ENCODE measurements at regions not wholly inside any gene's neighbourhood (a gene's known extent, or its start where the extent isn't known, plus 50 kb on each side); places are given as distances from the start of the nearest gene placed in this dataset.

GRCh38 chr3:35194666-35195065, 444.7 kb upstream of the ARPP21 start:
- DNase-seq (ENCODE audit: low spot score in 2 of 2): no peak
- TF ChIP-seq, protein P1, sequence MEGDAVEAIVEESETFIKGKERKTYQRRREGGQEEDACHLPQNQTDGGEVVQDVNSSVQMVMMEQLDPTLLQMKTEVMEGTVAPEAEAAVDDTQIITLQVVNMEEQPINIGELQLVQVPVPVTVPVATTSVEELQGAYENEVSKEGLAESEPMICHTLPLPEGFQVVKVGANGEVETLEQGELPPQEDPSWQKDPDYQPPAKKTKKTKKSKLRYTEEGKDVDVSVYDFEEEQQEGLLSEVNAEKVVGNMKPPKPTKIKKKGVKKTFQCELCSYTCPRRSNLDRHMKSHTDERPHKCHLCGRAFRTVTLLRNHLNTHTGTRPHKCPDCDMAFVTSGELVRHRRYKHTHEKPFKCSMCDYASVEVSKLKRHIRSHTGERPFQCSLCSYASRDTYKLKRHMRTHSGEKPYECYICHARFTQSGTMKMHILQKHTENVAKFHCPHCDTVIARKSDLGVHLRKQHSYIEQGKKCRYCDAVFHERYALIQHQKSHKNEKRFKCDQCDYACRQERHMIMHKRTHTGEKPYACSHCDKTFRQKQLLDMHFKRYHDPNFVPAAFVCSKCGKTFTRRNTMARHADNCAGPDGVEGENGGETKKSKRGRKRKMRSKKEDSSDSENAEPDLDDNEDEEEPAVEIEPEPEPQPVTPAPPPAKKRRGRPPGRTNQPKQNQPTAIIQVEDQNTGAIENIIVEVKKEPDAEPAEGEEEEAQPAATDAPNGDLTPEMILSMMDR (IDR thresholded peaks at IDR 0.05): no peak
- intact Hi-C loops (cut with DNase I): no loop called here
- H3K27me3 ChIP-seq: no peaks in the 10 kb centered on the region
- H3K36me3 ChIP-seq: no peaks in the 10 kb centered on the region
- H3K4me3 ChIP-seq: no peak overlapping the region
- H3K4me1 ChIP-seq: no peaks in the 10 kb centered on the region
- no peak overlapping the region for H3K27ac ChIP-seq
- no peaks in the 10 kb centered on the region for H3K9me3 ChIP-seq

DNA sequence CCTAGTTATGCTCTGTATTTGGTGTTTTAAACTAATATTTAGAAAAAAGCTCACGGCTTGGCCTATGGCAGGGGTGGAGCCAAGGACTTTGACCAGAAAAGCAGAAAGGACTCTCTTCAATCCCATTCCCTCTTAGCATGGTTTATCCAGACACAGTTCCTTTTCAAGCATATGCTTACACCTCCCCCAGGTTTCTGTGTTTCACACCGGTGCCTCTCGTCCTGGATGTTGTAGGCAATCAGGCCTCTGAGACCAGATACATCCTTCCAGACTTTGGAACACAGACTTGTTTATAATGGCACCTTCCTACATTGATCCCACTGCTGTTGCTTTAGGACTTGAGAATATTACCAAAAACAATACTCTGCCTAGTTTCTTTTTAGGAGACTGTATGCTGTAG, 440.5 kb upstream of the ARPP21 start:
- Histone ChIP-seq H3K27me3 (no peaks in the 10 kb centered on the region), H3K27ac (no peak overlapping the region), H3K9me3 (no peaks in the 10 kb centered on the region), H3K4me3 (no peak overlapping the region), H3K4me1 (no peaks in the 10 kb centered on the region), H3K36me3 (no peaks in the 10 kb centered on the region)
- TF ChIP-seq, protein P1 (IDR thresholded peaks at IDR 0.05): no peak
- no peak for DNase-seq (ENCODE audit: low spot score in 2 of 2)
- intact Hi-C loops (cut with DNase I): no loop called here

GRCh38 chr3:35200056-35200455, 439.3 kb upstream of the ARPP21 start:
- intact Hi-C loops (cut with DNase I): no loop called here
- H3K36me3 ChIP-seq: no peaks in the 10 kb centered on the region
- no peaks in the 10 kb centered on the region for H3K27me3 ChIP-seq
- no peak overlapping the region for H3K27ac ChIP-seq
- no peaks in the 10 kb centered on the region for H3K9me3 ChIP-seq
- no peak overlapping the region for H3K4me3 ChIP-seq
- TF ChIP-seq, protein P1 (IDR thresholded peaks at IDR 0.05): no peak
- H3K4me1 ChIP-seq: no peaks in the 10 kb centered on the region
- DNase-seq (ENCODE audit: low spot score in 2 of 2): no peak

DNA sequence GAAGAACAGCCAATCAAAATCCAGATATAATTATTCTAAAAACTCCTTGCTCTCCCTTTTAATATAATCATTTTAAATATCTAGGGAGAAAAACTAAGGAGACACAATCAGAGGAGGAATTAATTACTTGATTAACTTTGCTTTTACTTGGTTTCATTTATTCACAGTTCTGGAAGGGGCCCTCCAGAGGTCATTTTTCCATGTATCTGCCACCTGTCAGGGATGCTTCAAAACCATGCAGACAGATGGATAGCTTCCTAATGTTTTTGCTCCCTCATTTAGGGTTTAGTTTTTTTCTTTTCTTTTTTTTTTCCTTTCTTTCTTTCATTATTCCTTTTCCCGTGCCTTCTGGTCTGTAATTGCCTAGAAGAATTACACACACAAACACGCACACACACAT, 438.1 kb upstream of the ARPP21 start:
- H3K36me3 ChIP-seq: no peaks in the 10 kb centered on the region
- H3K27ac ChIP-seq: no peak overlapping the region
- intact Hi-C loops (cut with DNase I): no loop called here
- H3K4me1 ChIP-seq: no peaks in the 10 kb centered on the region
- no peak overlapping the region for H3K4me3 ChIP-seq
- no peak for DNase-seq (ENCODE audit: low spot score in 2 of 2)
- no peaks in the 10 kb centered on the region for H3K27me3 ChIP-seq
- no peaks in the 10 kb centered on the region for H3K9me3 ChIP-seq
- TF ChIP-seq, protein P1 (IDR thresholded peaks at IDR 0.05): no peak

DNA sequence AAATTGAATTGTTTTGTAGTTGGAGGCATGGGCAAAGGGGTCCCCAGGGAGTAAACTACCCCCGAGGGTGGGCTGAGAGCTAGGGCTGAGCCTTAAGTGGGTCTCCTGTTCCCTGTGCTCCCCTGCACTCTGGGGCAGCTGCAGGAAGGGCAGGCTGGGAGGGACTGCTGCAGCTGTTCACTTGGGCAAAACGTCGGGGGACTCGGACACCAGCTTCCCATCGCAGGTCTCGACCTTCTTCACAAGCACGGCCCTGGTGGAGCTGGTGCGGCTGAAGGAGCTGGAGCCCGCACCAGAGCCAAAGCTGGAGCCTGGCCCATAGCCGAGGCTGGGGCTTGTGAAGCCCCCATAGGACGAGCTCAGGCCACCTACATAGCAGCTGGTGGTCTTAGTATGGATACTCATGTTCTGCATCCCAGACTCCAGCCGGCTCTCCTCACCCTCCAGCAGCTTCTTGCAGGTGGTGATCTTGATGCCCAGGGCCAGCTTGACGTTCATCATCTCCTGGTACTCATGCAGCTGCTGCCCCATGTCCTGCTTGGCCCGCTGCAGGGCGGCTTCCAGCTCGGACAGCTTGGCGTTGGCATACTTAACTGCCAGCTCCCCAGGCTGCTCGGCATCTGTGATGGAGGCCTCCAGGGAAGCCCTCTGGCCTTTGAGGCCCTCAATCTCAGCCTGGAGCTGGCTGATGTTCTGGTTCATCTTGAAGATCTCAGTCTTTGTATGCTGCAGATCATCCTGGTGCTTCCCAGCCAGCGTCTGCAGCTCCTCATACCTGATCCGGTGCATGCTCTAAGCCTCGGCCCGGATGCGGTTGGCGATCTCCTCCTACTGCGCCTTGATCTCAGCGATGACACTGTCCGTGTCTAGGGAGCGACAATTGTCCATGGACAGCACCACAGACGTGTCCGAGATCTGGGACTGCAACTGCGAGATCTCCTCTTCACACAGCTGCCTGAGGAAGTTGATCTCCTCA, 423.5 kb upstream of the ARPP21 start:
- Histone ChIP-seq H3K27ac (no peak overlapping the region), H3K4me1 (no peaks in the 10 kb centered on the region), H3K4me3 (no peak overlapping the region), H3K36me3 (no peaks in the 10 kb centered on the region), H3K27me3 (no peaks in the 10 kb centered on the region), H3K9me3 (no peaks in the 10 kb centered on the region)
- intact Hi-C loops (cut with DNase I): no loop called here
- no peak for DNase-seq (ENCODE audit: low spot score in 2 of 2)
- TF ChIP-seq, protein P1 (IDR thresholded peaks at IDR 0.05): no peak

Data from ascending aorta (tissue), 2 donors.